GM18520 (cell line): ENCODE measurements at regions not wholly inside any gene's neighbourhood (a gene's known extent, or its start where the extent isn't known, plus 50 kb on each side); places are given as distances from the start of the nearest gene placed in this dataset.
"Not testable (repeated sequence)": the region's sequence is repeated elsewhere in the genome, so short reads cannot be mapped to it uniquely, and the experiment has no call there.

Experiments used
- ATAC-seq: cut with Tn5 transposase; IDR thresholded peaks from one replicate; pipeline ENCODE4 v1.9.1; 2021; ENCODE audit not compliant: unreplicated experiment

DNA sequence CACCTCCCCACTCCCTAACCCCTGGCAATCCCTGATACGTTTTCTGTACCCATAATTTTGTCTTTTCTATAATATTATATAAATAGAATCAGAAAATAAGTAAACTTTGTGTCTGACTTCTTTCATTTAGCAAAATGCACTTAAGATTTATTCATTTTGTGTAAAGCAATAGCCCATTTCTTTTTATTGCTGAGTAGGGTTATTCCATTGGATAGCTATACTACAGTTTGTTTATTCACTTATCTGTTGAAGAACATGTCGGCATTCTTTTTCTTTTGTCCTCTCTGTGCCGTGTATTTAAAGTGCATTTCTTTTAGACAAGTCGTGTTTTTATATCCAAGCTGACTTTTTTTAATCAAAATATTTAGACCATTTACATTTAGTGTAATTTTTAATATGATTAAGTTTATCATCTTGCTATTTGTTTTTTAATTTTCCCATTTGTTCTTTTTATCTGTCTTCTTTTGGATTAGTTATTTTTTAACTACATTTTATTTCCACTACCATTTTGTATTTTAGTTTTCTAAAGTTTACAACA, 176.4 kb upstream of the TSHZ3 start:
- no peak for ATAC-seq

GRCh38 chr19:31527443-31527842, 178.2 kb upstream of the TSHZ3 start:
- ATAC-seq: no peak

- ATAC-seq: no peak
These were observed 179.0 kb upstream of the TSHZ3 start for GRCh38 chr19:31528261-31528660.

- ATAC-seq: no peak
These were observed 179.9 kb upstream of the TSHZ3 start for GRCh38 chr19:31529121-31529520.

DNA sequence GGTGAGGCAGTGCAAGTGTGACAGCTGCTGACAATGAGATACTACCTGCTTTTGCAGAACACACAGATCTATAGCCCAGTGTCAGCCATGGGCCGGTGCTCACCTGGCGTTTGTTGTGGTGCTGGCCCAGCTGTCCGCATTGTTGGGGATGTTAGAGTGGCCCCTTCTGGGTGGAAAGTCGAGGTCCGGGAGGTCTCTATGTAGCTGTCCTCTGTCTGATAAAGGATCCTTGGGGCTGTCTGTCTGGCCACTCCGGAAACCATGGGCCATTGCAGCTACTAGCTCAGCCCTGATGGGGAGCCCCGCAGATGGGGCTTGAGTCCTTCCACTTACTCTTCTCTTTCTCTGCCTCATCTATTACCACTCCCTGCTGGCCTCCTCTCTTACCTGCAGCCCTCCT, 181.5 kb upstream of the TSHZ3 start:
- no peak for ATAC-seq

- ATAC-seq: no peak
These were observed 182.1 kb upstream of the TSHZ3 start for GRCh38 chr19:31531326-31531725.

DNA sequence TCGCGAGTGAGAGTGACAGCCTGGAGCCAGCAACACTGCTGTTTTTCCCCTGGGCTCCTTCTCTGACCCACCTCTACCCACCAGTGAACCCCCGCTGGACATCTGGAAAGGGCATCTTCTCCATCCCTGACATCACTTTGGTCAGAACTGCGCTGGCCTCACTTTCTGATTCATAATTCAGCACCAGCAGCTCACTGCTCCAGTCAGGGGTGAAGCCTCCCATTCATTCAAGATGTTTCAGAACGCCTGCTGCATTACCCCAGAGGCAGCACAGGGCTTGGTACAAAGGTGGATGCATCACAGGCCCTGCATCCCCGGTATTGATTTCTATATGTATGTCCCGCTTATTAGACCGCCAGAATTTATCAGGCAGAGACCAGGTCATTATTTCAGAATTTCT, 182.8 kb upstream of the TSHZ3 start:
- no peak for ATAC-seq

DNA sequence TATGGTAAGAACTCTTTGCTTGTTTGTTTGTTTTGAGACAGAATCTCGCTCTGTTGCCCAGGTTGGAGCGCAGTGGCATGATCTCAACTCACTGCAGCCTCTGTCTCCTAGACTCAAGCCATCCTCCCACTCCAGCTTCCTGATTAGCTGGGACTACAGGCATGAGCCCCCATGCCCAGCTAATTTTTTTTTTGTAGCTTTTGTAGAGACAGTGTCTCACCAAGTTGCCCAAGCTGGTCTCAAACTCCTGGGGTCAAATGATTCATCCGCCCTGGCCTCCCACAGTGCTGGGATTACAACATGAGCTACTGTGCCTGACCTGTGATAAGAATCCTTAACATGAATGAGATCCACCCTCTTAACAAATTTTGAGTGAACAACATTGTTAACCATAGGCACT, 183.9 kb upstream of the TSHZ3 start:
- ATAC-seq: no peak

- no peak for ATAC-seq
These were observed 185.0 kb upstream of the TSHZ3 start for GRCh38 chr19:31534231-31534630.

DNA sequence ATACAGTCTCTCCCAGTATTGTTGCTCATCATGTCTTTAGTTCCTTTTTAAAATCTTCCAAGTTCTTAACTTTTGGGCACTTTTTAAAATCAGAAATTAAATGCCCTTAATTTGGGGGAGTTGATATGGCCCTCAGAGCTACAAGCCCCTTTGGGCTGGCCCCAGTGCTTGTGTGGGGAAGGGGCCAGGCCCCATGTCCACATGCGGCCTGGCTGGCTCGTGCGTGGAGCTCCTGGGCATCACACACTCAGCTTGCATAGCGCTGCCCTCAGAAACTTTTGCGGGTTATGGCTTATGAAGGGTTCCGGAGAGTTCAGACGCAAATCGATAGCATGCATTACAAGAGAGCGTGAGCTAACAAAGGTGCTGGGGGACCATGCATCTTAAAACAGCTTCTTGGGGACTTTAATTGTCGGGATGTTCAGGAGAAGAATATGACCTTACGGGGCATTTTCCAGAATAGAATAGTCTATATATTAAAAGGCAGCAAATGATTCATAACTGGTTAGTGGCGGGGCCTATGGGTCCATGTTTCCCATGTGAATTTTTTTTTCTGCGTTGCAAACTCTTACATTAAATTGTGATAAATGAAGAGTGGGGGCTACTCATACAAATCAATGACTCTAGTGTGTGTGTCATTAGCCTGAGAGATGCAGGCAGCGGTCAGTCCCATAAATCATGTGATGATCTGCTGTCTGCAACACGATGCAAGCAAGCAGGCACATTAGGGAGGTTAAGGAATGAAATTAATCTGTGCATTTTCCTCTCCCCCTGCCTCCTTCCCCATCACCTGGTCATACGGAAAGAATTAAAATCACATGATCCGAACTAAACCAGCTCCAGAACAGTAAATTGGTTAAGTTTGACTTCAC, 185.8 kb upstream of the TSHZ3 start:
- no peak for ATAC-seq

- no peak for ATAC-seq
These were observed 186.6 kb upstream of the TSHZ3 start for GRCh38 chr19:31535691-31536460.

- no peak for ATAC-seq
These were observed 187.9 kb upstream of the TSHZ3 start for GRCh38 chr19:31537136-31537535.

DNA sequence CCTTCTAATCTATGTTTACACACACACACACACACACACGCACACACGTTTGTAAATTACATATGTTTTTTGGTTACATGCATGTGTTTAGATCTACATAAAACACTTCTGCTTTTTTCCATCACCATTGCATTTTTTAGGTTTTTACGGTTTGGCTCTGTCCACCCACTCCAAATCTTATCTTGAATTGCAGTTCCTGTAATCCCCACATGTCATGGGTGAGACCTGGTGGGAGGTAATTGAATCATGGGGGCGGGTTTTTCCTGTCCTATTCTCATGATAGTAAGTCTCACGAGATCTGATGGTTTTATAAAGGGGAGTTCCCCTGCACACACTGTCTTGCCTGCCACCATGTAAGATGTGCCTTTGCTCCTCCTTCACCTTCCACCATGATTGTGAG, 188.7 kb upstream of the TSHZ3 start:
- not testable (repeated sequence) for ATAC-seq

- ATAC-seq: no peak
These were observed 189.6 kb upstream of the TSHZ3 start for GRCh38 chr19:31538879-31539278.

GRCh38 chr19:31539386-31539785, 190.2 kb upstream of the TSHZ3 start:
- no peak for ATAC-seq

GRCh38 chr19:31541396-31541795, 192.2 kb upstream of the TSHZ3 start:
- no peak for ATAC-seq

- no peak for ATAC-seq
These were observed 194.2 kb upstream of the TSHZ3 start for GRCh38 chr19:31543456-31543855.

GRCh38 chr19:31545777-31546176, 196.5 kb upstream of the TSHZ3 start:
- ATAC-seq: no peak

DNA sequence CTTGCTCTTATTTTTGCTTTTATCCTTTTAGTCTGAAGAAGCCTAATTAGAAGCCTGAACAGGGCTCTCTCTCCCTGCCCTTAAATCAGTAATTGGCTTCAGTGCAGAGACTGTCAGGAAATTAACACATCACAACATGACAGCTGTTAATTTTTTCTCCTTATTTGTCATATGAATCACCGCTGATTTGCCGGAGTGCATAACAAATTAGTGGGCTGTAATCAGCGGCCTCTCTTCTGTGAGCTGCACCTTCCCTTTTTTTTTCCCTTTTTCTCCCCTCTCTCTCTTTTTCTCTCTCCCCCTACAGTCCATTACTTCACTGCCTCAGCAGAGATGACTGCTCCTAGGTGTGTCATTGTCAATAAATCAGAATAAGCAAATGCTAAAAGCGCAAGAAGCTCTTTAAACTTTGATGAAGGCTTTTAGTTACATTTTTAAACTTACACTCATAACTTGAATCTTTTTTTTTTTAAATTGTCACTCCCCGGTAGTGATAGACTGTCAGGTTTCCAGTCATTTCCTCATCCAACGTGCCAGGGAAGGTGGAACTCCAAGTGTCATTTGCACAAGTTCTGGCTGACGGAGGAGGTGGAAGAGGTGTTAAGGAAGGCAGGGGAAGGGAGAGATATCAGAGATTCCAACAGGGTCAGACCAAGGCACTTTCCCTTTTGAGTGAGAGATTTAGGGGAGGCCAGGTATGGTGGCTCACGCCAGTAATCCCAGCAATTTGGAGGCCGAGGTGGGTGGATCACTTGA, 197.1 kb upstream of the TSHZ3 start:
- ATAC-seq: no peak

DNA sequence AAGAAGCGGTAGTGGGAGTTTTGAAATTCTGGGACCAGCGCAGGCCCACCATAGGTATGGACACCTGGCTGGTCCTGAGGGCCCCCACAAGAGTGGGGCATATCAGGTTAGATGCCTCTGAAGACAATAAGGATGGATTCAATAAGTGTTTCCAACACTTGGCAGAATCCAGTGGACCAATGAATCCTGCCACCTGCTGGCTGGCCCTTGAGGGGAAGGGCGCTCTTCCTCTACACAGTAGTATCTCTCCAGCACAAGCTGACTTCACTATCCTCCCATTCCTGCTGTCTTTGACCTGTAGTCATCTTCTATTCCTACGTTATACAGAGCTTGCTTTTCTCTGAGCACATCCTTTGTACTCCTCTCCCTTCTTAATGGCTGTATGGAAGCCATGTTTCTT, 199.7 kb upstream of the TSHZ3 start:
- no peak for ATAC-seq

GRCh38 chr19:31553112-31553845, 204.0 kb upstream of the TSHZ3 start:
- ATAC-seq: no peak
